AG04450 (cell line): ENCODE measurements at regions not wholly inside any gene's neighbourhood (a gene's known extent, or its start where the extent isn't known, plus 50 kb on each side); places are given as distances from the start of the nearest gene placed in this dataset.

ENCODE experiments used
- CTCF ChIA-PET: fragments of 300-600, 350-600 bp; formaldehyde crosslinking; extraction: SDS; loops from one replicate; lab custom pipeline; 2022; ENCODE audit warnings: antibody characterized with exemption, inconsistent platforms; lab: Charles Lee
- POLR2A ChIA-PET: fragments of 350-600 bp; formaldehyde crosslinking; extraction: SDS; loops from one replicate; lab custom pipeline; 2021; ENCODE audit warnings: antibody characterized with exemption, inconsistent platforms; lab: Yijun Ruan, JAX
- DNase-seq: peaks from one replicate; pipeline ENCODE4 v3.0.0-alpha.2; 2011; ENCODE audit warnings: low read depth, low spot score
- H3K27ac ChIP-seq: one replicate; pipeline ENCODE4 v1.5.1; 2012; ENCODE audit warnings: low read depth, low read length, control low read depth
- H3K27me3 ChIP-seq: one replicate; pipeline ENCODE4 v1.6.0; 2012; ENCODE audit warnings: low read length; ENCODE audit not compliant: control insufficient read depth, insufficient read depth
- H3K4me3 ChIP-seq: 2 replicates; pipeline ENCODE4 v1.5.1; 2011; ENCODE audit warnings: mild to moderate bottlenecking, low read depth, low read length, control low read depth
- H3K9me3 ChIP-seq: 2 replicates; pipeline ENCODE4 v1.5.1; 2012; ENCODE audit warnings: low read length; ENCODE audit not compliant: control insufficient read depth, insufficient read depth
- TF ChIP-seq, protein P1 (sequence below): IDR thresholded peaks from 2 replicates; pipeline ENCODE4 v1.5.1; 2011; ENCODE audit warnings: low read depth, low read length, control low read depth, inconsistent platforms

DNA sequence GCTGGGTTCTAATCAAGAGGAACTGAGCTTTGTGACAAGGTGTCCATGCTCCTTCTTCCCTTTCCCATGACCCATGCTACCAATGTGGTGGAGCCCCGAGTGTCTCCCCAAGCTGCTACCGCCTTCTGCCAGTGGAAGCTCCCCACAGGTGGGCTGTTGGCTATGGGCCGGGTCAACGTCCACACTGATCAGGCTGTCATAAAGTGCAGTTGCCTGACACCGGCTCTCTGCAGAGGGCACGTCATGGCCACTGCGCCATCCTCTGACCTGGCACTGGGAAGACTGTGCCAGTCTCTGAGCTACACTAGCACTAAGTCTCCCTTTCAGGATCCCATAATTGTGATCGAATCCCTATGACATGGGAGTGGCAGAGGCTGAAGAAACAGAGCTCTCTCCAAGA lies 192.3 kb downstream of the USP12 start:
- Histone ChIP-seq H3K9me3 (no peaks in the 10 kb centered on the region), H3K27ac (no peak overlapping the region), H3K4me3 (no peak overlapping the region), H3K27me3 (no peaks in the 10 kb centered on the region)
- CTCF ChIA-PET, result interaction anchor here (0.6 to 3.5 kb wide), 3 partner anchors 33 to 383 kb away, joined by 3 to 22 read pairs (median 13); no protein-coding TSS in a partner anchor
- TF ChIP-seq, protein P1, sequence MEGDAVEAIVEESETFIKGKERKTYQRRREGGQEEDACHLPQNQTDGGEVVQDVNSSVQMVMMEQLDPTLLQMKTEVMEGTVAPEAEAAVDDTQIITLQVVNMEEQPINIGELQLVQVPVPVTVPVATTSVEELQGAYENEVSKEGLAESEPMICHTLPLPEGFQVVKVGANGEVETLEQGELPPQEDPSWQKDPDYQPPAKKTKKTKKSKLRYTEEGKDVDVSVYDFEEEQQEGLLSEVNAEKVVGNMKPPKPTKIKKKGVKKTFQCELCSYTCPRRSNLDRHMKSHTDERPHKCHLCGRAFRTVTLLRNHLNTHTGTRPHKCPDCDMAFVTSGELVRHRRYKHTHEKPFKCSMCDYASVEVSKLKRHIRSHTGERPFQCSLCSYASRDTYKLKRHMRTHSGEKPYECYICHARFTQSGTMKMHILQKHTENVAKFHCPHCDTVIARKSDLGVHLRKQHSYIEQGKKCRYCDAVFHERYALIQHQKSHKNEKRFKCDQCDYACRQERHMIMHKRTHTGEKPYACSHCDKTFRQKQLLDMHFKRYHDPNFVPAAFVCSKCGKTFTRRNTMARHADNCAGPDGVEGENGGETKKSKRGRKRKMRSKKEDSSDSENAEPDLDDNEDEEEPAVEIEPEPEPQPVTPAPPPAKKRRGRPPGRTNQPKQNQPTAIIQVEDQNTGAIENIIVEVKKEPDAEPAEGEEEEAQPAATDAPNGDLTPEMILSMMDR, result no peak
- POLR2A ChIA-PET, result interaction anchor here (0.5 kb wide), 1 partner anchor 349 kb away, joined by 3 read pairs; no protein-coding TSS in a partner anchor
- DNase-seq, result no peak

DNA sequence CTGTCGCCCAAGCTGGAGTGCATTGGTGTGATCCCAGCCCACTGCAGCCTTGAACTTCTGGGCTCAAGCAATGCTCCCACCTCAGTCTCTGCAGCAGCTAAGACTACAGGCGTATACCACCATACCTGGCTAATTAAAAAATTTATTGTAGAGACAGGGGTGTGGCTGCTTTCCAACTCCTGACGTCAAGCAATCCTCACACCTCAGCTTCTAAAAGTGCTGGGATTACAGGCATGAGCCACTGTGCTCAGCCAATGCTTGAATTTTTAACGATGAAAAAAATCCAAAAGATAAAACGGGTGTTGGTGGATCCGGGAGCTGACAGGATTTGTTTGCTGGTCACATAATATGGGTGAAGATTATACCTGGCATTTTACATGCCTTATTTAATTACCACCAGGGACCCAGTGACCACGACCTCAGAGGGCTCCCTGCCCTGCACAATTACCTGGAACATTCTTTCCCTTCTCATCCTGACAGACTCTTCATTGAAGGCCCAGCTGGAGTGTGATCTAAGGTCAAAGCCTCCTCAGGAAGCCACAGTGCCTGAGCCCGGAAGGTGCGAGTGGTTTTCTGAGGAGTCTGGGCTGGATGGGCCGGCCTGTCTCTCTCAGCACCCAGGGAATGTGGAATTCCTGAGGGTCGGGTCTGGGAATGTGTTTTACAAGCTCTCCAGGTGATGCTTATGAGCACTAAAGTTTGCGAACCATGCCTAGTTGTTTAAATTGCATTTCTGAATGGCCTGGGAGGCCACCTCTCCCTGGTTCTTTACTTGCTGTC lies 193.3 kb downstream of the USP12 start:
- ChIA-PET CTCF (interaction anchor here (0.6 to 2.5 kb wide), 2 partner anchors 30 to 32 kb away, joined by 3 to 13 read pairs; no protein-coding TSS in a partner anchor), POLR2A (no interaction called here)
- Histone ChIP-seq H3K27me3 (no peaks in the 10 kb centered on the region), H3K27ac (no peak overlapping the region), H3K9me3 (no peaks in the 10 kb centered on the region), H3K4me3 (no peak overlapping the region)
- DNase-seq, result no peak
- TF ChIP-seq, protein P1, result no peak

DNA sequence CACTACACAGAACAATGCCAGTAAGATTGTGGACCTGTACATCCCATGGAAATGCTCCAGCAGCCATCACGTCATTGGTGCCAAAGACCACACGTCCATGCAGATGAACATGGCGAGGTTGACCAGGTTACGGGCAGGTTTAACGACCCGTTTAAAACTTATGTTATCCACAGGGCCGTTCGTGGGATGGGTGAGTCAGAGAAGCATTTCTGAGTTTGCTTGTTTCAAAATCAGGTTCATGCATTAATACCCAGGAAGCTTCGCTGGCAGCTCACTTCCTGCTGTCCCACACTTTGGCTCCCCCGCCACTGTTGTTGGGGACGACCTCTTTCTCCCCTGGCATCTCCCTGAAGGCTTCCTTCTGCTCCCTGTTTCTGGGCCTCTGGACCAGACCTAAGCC lies 194.1 kb downstream of the USP12 start:
- CTCF ChIA-PET, result interaction anchor here (2.5 to 3.3 kb wide), 2 partner anchors 8 to 31 kb away, joined by 13 to 16 read pairs; no protein-coding TSS in a partner anchor

DNA sequence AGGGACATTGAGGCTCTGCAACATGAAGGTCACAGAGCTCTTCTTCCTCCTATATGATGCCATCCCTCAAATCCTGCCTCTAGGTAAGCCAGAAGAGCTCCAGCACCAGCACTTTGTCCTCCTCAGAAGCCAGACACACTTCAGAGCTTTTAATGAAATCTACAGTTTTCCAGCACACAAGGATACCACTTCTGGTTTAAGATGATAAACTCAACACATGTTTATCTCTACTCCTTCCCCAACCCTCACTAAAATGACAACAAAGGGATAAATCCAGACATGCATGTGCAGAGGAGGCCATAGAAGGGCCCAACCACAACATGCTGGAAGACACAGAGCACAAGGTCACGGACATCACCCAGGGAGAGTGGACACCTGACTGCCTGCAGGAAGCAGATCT lies 195.3 kb downstream of the USP12 start:
- CTCF ChIA-PET, result interaction anchor here (0.6 to 3.3 kb wide), 3 partner anchors 9 to 383 kb away, joined by 3 to 16 read pairs (median 5); no protein-coding TSS in a partner anchor
- Histone ChIP-seq H3K27me3 (no peaks in the 10 kb centered on the region), H3K27ac (no peak overlapping the region), H3K4me3 (no peak overlapping the region), H3K9me3 (no peaks in the 10 kb centered on the region)
- POLR2A ChIA-PET, result no interaction called here
- TF ChIP-seq, protein P1, result no peak
- DNase-seq, result no peak

More for the DNA sequence above, 194.1 kb downstream of the USP12 start:
- H3K4me3 ChIP-seq, result no peak overlapping the region
- no peak for DNase-seq
- H3K9me3 ChIP-seq, result no peaks in the 10 kb centered on the region
- H3K27me3 ChIP-seq, result no peaks in the 10 kb centered on the region
- POLR2A ChIA-PET, result no interaction called here
- TF ChIP-seq, protein P1, result no peak
- H3K27ac ChIP-seq, result no peak overlapping the region

DNA sequence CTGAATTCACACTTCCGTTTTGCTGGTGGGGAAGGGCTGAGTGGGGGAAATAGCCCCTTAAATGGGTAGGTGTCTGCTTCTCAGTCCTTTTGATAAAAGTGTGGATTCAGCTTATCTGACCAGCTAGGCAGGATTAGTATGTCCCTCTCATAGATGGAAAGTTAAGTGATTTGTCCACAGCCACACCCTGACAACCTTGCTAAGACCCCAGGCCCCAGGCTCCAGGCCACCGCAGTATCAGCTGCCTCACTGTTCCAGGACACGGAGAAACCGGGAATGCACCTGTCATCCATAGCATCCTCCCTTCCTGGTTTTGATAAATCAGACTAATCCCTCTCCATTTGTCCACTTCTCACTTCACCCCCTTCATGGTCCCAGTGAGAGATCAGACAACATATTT lies 197.7 kb downstream of the USP12 start:
- Histone ChIP-seq H3K4me3 (no peak overlapping the region), H3K27me3 (no peaks in the 10 kb centered on the region), H3K9me3 (no peaks in the 10 kb centered on the region), H3K27ac (no peak overlapping the region)
- DNase-seq, result no peak
- TF ChIP-seq, protein P1, result no peak
- ChIA-PET CTCF (interaction anchor here (1.1 to 1.6 kb wide), 2 partner anchors 27 to 388 kb away, joined by 4 to 5 read pairs; no protein-coding TSS in a partner anchor), POLR2A (interaction anchor here (0.7 kb wide), 1 partner anchor 15 kb away, joined by 3 read pairs; no protein-coding TSS in a partner anchor)
